WTC11 (cell line): ENCODE measurements at regions not wholly inside any gene's neighbourhood (a gene's known extent, or its start where the extent isn't known, plus 50 kb on each side); places are given as distances from the start of the nearest gene placed in this dataset.

Experiments used
- ATAC-seq: fragments of 200-7000 bp; cut with Tn5 transposase; 2 replicates; pipeline ENCODE4 v1.10.0; 2021; ENCODE audit warnings: mild to moderate bottlenecking, moderate library complexity
- CTCF ChIA-PET: fragments of 300-600 bp; sonication (Branson Sonifier 250); formaldehyde crosslinking; loops from one replicate; lab custom pipeline; 2021; ENCODE audit warnings: antibody characterized with exemption; lab: Charles Lee
- POLR2A ChIA-PET: fragments of 350-600 bp; sonication (Branson Sonifier 250); formaldehyde crosslinking; loops from one replicate; lab custom pipeline; 2021; ENCODE audit warnings: antibody characterized with exemption; lab: Charles Lee
- DNase-seq: peaks from one replicate; pipeline ENCODE4 v3.0.0; 2021; ENCODE audit warnings: low spot score
- H3K27ac Mint-ChIP-seq: 2 replicates; pipeline ENCODE4 v1.8.0; 2021; ENCODE audit warnings: mixed read lengths
- H3K27me3 Mint-ChIP-seq: 2 replicates; pipeline ENCODE4 v1.8.0; 2021; ENCODE audit warnings: low read depth, mild to moderate bottlenecking, moderate library complexity, mixed read lengths
- H3K36me3 Mint-ChIP-seq: 2 replicates; pipeline ENCODE4 v1.8.0; 2021; ENCODE audit warnings: mixed read lengths
- H3K4me1 Mint-ChIP-seq: 2 replicates; pipeline ENCODE4 v1.8.0; 2022; ENCODE audit warnings: mixed read lengths
- H3K4me3 Mint-ChIP-seq: 2 replicates; pipeline ENCODE4 v1.8.0; 2021; ENCODE audit warnings: mild to moderate bottlenecking, moderate library complexity, mixed read lengths
- H3K9me3 Mint-ChIP-seq: 2 replicates; pipeline ENCODE4 v1.8.0; 2021; ENCODE audit warnings: mixed read lengths
- ATF1 ChIP-seq: sonication (generic); formaldehyde crosslinking; IDR thresholded peaks from 2 replicates; pipeline ENCODE4 v1.8.1; 2023; ENCODE audit warnings: mild to moderate bottlenecking, moderate library complexity, missing genetic modification reagents
- CBFB ChIP-seq: sonication (generic); formaldehyde crosslinking; IDR thresholded peaks from 2 replicates; pipeline ENCODE4 v1.8.1; 2022; ENCODE audit warnings: mild to moderate bottlenecking, low read depth, missing genetic modification reagents
- CDX4 ChIP-seq: fragments of 250-450 bp; sonication (Bioruptor Pico); IDR thresholded peaks from 2 replicates; pipeline ENCODE4 v1.9.0; 2021; ENCODE audit warnings: moderate library complexity, mild to moderate bottlenecking, inconsistent platforms, borderline replicate concordance
- FOXJ3 ChIP-seq: sonication (generic); formaldehyde crosslinking; IDR thresholded peaks from 2 replicates; pipeline ENCODE4 v1.9.0; 2021; ENCODE audit warnings: missing genetic modification reagents, mild to moderate bottlenecking, borderline replicate concordance
- FOXK1 ChIP-seq: sonication (generic); formaldehyde crosslinking; IDR thresholded peaks from 2 replicates; pipeline ENCODE4 v1.8.0; 2022; ENCODE audit warnings: mild to moderate bottlenecking, moderate library complexity, missing genetic modification reagents
- GRHL2 ChIP-seq: fragments of 250-450 bp; sonication (Bioruptor Pico); IDR thresholded peaks from 2 replicates; pipeline ENCODE4 v1.8.0; 2022; ENCODE audit warnings: mild to moderate bottlenecking, moderate library complexity; ENCODE audit not compliant: insufficient replicate concordance, severe bottlenecking
- IRF2 ChIP-seq: sonication (generic); formaldehyde crosslinking; IDR thresholded peaks from 2 replicates; pipeline ENCODE4 v1.8.0; 2022; ENCODE audit warnings: low read depth, missing genetic modification reagents, borderline replicate concordance
- MYBL2 ChIP-seq: sonication (generic); formaldehyde crosslinking; IDR thresholded peaks from 2 replicates; pipeline ENCODE4 v1.8.1; 2023; ENCODE audit warnings: mild to moderate bottlenecking, moderate library complexity, missing genetic modification reagents
- NFATC4 ChIP-seq: fragments of 250-450 bp; sonication (Bioruptor Pico); IDR thresholded peaks from 2 replicates; pipeline ENCODE4 v1.9.0; 2021; ENCODE audit warnings: mild to moderate bottlenecking
- NFE2L1 ChIP-seq: sonication (generic); formaldehyde crosslinking; IDR thresholded peaks from 2 replicates; pipeline ENCODE4 v1.8.1; 2023; ENCODE audit warnings: missing genetic modification reagents
- NFYB ChIP-seq: sonication (generic); formaldehyde crosslinking; conservative IDR thresholded peaks from 2 replicates; pipeline ENCODE4 v1.8.0; 2022; ENCODE audit warnings: low read depth, missing genetic modification reagents
- OVOL2 ChIP-seq: fragments of 250-450 bp; sonication (Bioruptor Pico); IDR thresholded peaks from 2 replicates; pipeline ENCODE4 v1.9.0; 2021; ENCODE audit warnings: mild to moderate bottlenecking, borderline replicate concordance
- PREB ChIP-seq: sonication (generic); formaldehyde crosslinking; IDR thresholded peaks from 2 replicates; pipeline ENCODE4 v1.8.1; 2022; ENCODE audit warnings: mild to moderate bottlenecking, missing genetic modification reagents, moderate library complexity, borderline replicate concordance
- PRRX2 ChIP-seq: fragments of 250-450 bp; sonication (Bioruptor Pico); IDR thresholded peaks from 2 replicates; pipeline ENCODE4 v1.8.0; 2021; ENCODE audit warnings: mild to moderate bottlenecking
- SMAD3 ChIP-seq: sonication (generic); formaldehyde crosslinking; IDR thresholded peaks from 2 replicates; pipeline ENCODE4 v1.8.0; 2022; ENCODE audit warnings: missing genetic modification reagents, mild to moderate bottlenecking, borderline replicate concordance
- SMAD4 ChIP-seq: sonication (generic); formaldehyde crosslinking; IDR thresholded peaks from 2 replicates; pipeline ENCODE4 v1.8.0; 2022; ENCODE audit warnings: mild to moderate bottlenecking, missing genetic modification reagents
- SP1 ChIP-seq: sonication (generic); formaldehyde crosslinking; conservative IDR thresholded peaks from 2 replicates; pipeline ENCODE4 v1.8.1; 2022; ENCODE audit warnings: missing genetic modification reagents
- TCF7 ChIP-seq: sonication (generic); formaldehyde crosslinking; IDR thresholded peaks from 2 replicates; pipeline ENCODE4 v1.8.0; 2022; ENCODE audit warnings: mild to moderate bottlenecking, low read depth, missing genetic modification reagents, moderate library complexity
- TEAD4 ChIP-seq: sonication (generic); formaldehyde crosslinking; IDR thresholded peaks from 2 replicates; pipeline ENCODE4 v1.8.0; 2022; ENCODE audit warnings: mild to moderate bottlenecking, missing genetic modification reagents
- USF1 ChIP-seq: sonication (generic); formaldehyde crosslinking; IDR thresholded peaks from 2 replicates; pipeline ENCODE4 v1.8.0; 2022; ENCODE audit warnings: mild to moderate bottlenecking, missing genetic modification reagents
- ZNF219 ChIP-seq: sonication (generic); formaldehyde crosslinking; IDR thresholded peaks from 2 replicates; pipeline ENCODE4 v1.8.0; 2023; ENCODE audit warnings: missing genetic modification reagents, mild to moderate bottlenecking, borderline replicate concordance
- ZNF263 ChIP-seq: sonication (generic); formaldehyde crosslinking; IDR thresholded peaks from 2 replicates; pipeline ENCODE4 v1.8.1; 2022; ENCODE audit warnings: low read depth, mild to moderate bottlenecking, moderate library complexity, missing genetic modification reagents
- ZNF423 ChIP-seq: fragments of 250-450 bp; sonication (Bioruptor Pico); IDR thresholded peaks from 2 replicates; pipeline ENCODE4 v2.1.2; 2022; ENCODE audit warnings: mild to moderate bottlenecking, moderate library complexity
- TF ChIP-seq, protein P1 (sequence below): sonication (generic); formaldehyde crosslinking; conservative IDR thresholded peaks from 2 replicates; pipeline ENCODE4 v1.8.1; 2023; ENCODE audit warnings: mild to moderate bottlenecking, low read depth, missing genetic modification reagents, moderate library complexity
- TF ChIP-seq, protein P2 (sequence below): sonication (generic); formaldehyde crosslinking; IDR thresholded peaks from 2 replicates; pipeline ENCODE4 v1.8.1; 2023; ENCODE audit warnings: mild to moderate bottlenecking, missing genetic modification reagents
- TF ChIP-seq, protein P3 (sequence below): sonication (generic); formaldehyde crosslinking; IDR thresholded peaks from 2 replicates; pipeline ENCODE4 v1.8.1; 2023; ENCODE audit warnings: mild to moderate bottlenecking, missing genetic modification reagents, moderate library complexity
- TF ChIP-seq, protein P4 (sequence below): sonication (generic); formaldehyde crosslinking; IDR thresholded peaks from 2 replicates; pipeline ENCODE4 v1.8.1; 2023; ENCODE audit warnings: mild to moderate bottlenecking, moderate library complexity, missing genetic modification reagents

DNA sequence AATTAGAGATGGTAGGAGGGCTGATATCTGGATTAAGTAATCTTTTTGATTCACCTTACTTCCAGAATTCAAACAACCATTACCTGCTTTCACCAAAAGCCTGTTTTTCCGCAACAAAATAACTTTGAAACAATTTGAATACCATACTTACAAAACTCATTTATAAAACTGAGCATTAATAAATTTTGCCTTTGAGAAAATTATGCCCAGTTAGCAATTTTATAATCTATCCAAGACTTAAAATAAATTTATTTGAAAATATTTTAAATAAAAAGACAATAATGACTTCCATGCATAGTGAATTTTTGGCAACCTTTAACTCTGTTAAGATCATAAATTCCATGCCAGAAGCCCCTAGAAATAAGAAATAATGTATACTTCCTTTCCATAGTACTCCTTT is 71.3 kb upstream of the FTMT start:
- no peaks in the 10 kb centered on the region for H3K27me3 Mint-ChIP-seq
- CTCF ChIA-PET = no interaction called here
- H3K27ac Mint-ChIP-seq = no peak overlapping the region
- no peaks in the 10 kb centered on the region for H3K9me3 Mint-ChIP-seq
- H3K36me3 Mint-ChIP-seq = no peaks in the 10 kb centered on the region
- H3K4me3 Mint-ChIP-seq = no peak overlapping the region
- TF ChIP-seq GRHL2 (CRISPR knock-in tag) = no peak
- no peak for TF ChIP-seq NFYB (CRISPR knock-in tag)
- no peak for TF ChIP-seq CDX4
- TF ChIP-seq, protein P1, sequence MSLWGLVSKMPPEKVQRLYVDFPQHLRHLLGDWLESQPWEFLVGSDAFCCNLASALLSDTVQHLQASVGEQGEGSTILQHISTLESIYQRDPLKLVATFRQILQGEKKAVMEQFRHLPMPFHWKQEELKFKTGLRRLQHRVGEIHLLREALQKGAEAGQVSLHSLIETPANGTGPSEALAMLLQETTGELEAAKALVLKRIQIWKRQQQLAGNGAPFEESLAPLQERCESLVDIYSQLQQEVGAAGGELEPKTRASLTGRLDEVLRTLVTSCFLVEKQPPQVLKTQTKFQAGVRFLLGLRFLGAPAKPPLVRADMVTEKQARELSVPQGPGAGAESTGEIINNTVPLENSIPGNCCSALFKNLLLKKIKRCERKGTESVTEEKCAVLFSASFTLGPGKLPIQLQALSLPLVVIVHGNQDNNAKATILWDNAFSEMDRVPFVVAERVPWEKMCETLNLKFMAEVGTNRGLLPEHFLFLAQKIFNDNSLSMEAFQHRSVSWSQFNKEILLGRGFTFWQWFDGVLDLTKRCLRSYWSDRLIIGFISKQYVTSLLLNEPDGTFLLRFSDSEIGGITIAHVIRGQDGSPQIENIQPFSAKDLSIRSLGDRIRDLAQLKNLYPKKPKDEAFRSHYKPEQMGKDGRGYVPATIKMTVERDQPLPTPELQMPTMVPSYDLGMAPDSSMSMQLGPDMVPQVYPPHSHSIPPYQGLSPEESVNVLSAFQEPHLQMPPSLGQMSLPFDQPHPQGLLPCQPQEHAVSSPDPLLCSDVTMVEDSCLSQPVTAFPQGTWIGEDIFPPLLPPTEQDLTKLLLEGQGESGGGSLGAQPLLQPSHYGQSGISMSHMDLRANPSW (CRISPR knock-in tag) = no peak
- no peak for TF ChIP-seq OVOL2 (CRISPR knock-in tag)
- no peak for TF ChIP-seq ZNF219 (CRISPR knock-in tag)
- no peak for TF ChIP-seq USF1 (CRISPR knock-in tag)
- no peak for TF ChIP-seq NFATC4 (CRISPR knock-in tag)
- TF ChIP-seq ZNF263 (CRISPR knock-in tag) = no peak
- TF ChIP-seq TCF7 = no peak
- no peak for TF ChIP-seq ZNF423 (CRISPR knock-in tag)
- TF ChIP-seq SMAD4 (CRISPR knock-in tag) = no peak
- TF ChIP-seq SMAD3 (CRISPR knock-in tag) = no peak
- TF ChIP-seq SP1 = no peak
- DNase-seq (no peak), ATAC-seq (no peak)
- no peaks in the 10 kb centered on the region for H3K4me1 Mint-ChIP-seq
- POLR2A ChIA-PET = no interaction called here

- ATAC-seq = no peak
- CTCF ChIA-PET = no interaction called here
- TF ChIP-seq NFYB (CRISPR knock-in tag) (no peak), FOXJ3 (CRISPR knock-in tag) (no peak), FOXK1 (CRISPR knock-in tag) (no peak), SMAD4 (CRISPR knock-in tag) (no peak), IRF2 (CRISPR knock-in tag) (no peak), CDX4 (no peak), NFE2L1 (no peak), ATF1 (CRISPR knock-in tag) (no peak), PREB (CRISPR knock-in tag) (no peak), MYBL2 (CRISPR knock-in tag) (no peak), CBFB (CRISPR knock-in tag) (no peak), PRRX2 (CRISPR knock-in tag) (no peak), TEAD4 (no peak)
- TF ChIP-seq, protein P2, sequence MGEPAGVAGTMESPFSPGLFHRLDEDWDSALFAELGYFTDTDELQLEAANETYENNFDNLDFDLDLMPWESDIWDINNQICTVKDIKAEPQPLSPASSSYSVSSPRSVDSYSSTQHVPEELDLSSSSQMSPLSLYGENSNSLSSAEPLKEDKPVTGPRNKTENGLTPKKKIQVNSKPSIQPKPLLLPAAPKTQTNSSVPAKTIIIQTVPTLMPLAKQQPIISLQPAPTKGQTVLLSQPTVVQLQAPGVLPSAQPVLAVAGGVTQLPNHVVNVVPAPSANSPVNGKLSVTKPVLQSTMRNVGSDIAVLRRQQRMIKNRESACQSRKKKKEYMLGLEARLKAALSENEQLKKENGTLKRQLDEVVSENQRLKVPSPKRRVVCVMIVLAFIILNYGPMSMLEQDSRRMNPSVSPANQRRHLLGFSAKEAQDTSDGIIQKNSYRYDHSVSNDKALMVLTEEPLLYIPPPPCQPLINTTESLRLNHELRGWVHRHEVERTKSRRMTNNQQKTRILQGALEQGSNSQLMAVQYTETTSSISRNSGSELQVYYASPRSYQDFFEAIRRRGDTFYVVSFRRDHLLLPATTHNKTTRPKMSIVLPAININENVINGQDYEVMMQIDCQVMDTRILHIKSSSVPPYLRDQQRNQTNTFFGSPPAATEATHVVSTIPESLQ (CRISPR knock-in tag) = no peak
- TF ChIP-seq, protein P3, sequence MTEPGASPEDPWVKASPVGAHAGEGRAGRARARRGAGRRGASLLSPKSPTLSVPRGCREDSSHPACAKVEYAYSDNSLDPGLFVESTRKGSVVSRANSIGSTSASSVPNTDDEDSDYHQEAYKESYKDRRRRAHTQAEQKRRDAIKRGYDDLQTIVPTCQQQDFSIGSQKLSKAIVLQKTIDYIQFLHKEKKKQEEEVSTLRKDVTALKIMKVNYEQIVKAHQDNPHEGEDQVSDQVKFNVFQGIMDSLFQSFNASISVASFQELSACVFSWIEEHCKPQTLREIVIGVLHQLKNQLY (CRISPR knock-in tag) = no peak
- TF ChIP-seq, protein P4, sequence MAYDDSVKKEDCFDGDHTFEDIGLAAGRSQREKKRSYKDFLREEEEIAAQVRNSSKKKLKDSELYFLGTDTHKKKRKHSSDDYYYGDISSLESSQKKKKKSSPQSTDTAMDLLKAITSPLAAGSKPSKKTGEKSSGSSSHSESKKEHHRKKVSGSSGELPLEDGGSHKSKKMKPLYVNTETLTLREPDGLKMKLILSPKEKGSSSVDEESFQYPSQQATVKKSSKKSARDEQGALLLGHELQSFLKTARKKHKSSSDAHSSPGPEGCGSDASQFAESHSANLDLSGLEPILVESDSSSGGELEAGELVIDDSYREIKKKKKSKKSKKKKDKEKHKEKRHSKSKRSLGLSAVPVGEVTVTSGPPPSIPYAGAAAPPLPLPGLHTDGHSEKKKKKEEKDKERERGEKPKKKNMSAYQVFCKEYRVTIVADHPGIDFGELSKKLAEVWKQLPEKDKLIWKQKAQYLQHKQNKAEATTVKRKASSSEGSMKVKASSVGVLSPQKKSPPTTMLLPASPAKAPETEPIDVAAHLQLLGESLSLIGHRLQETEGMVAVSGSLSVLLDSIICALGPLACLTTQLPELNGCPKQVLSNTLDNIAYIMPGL (CRISPR knock-in tag) = no peak
Measured at GRCh38 chr5:121783700-121784099, 68.0 kb upstream of the FTMT start.

More at GRCh38 chr5:121783700-121784099, 68.0 kb upstream of the FTMT start:
- H3K4me3 Mint-ChIP-seq = no peak overlapping the region
- no peak overlapping the region for H3K27ac Mint-ChIP-seq
- no peaks in the 10 kb centered on the region for H3K4me1 Mint-ChIP-seq
- POLR2A ChIA-PET = no interaction called here
- H3K36me3 Mint-ChIP-seq = no peaks in the 10 kb centered on the region
- DNase-seq = no peak
- no peaks in the 10 kb centered on the region for H3K27me3 Mint-ChIP-seq
- H3K9me3 Mint-ChIP-seq = 0 out of 2 replicates have a peak, but pooled peaks cover 3% of the 10 kb centered on the region
